ENCODE measurements at regions not wholly inside any gene's neighbourhood (a gene's known extent, or its start where the extent isn't known, plus 50 kb on each side); places are given as distances from the start of the nearest gene placed in this dataset.

GRCh38 chr4:123880631-123881030 lies 484.0 kb downstream of the SPRY1 start:
- TF ChIP-seq, protein P1, sequence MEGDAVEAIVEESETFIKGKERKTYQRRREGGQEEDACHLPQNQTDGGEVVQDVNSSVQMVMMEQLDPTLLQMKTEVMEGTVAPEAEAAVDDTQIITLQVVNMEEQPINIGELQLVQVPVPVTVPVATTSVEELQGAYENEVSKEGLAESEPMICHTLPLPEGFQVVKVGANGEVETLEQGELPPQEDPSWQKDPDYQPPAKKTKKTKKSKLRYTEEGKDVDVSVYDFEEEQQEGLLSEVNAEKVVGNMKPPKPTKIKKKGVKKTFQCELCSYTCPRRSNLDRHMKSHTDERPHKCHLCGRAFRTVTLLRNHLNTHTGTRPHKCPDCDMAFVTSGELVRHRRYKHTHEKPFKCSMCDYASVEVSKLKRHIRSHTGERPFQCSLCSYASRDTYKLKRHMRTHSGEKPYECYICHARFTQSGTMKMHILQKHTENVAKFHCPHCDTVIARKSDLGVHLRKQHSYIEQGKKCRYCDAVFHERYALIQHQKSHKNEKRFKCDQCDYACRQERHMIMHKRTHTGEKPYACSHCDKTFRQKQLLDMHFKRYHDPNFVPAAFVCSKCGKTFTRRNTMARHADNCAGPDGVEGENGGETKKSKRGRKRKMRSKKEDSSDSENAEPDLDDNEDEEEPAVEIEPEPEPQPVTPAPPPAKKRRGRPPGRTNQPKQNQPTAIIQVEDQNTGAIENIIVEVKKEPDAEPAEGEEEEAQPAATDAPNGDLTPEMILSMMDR (IDR thresholded peaks at IDR 0.05): no peak
- TF ChIP-seq POLR2A (IDR thresholded peaks at IDR 0.05): no peak
- TF ChIP-seq POLR2AphosphoS5 (IDR thresholded peaks at IDR 0.05): no peak

Data from upper lobe of left lung (tissue), 4 donors.